Stimulated activated CD8-positive, alpha-beta memory T cell treated with anti-CD3 and anti-CD28 coated beads, Interleukin-4, amount 100 ng/mL, for 24 hours (primary cell): ENCODE measurements at regions not wholly inside any gene's neighbourhood (a gene's known extent, or its start where the extent isn't known, plus 50 kb on each side); places are given as distances from the start of the nearest gene placed in this dataset.
"Not testable (repeated sequence)": the region's sequence is repeated elsewhere in the genome, so short reads cannot be mapped to it uniquely, and the experiment has no call there.

Experiments used
- DNase-seq: peaks from one replicate; pipeline ENCODE4 v3.0.0-alpha.2; 2020; ENCODE audit warnings: low read depth

- no peak for DNase-seq
These were observed 301.8 kb upstream of the MGMT start for GRCh38 chr10:129165076-129165720.

- no peak for DNase-seq
These were observed 301.3 kb upstream of the MGMT start for GRCh38 chr10:129165770-129166169.

- no peak for DNase-seq
These were observed 298.4 kb upstream of the MGMT start for GRCh38 chr10:129168660-129169059.

- DNase-seq: no peak
These were observed 297.9 kb upstream of the MGMT start for GRCh38 chr10:129169115-129169514.

GRCh38 chr10:129170812-129171211, 296.2 kb upstream of the MGMT start:
- no peak for DNase-seq

GRCh38 chr10:129171812-129172211, 295.2 kb upstream of the MGMT start:
- DNase-seq: no peak

- no peak for DNase-seq
These were observed 292.6 kb upstream of the MGMT start for GRCh38 chr10:129174232-129175014.

- no peak for DNase-seq
These were observed 287.6 kb upstream of the MGMT start for GRCh38 chr10:129179245-129179971.

- no peak for DNase-seq
These were observed 286.9 kb upstream of the MGMT start for GRCh38 chr10:129179972-129180678.

- DNase-seq: no peak
These were observed 282.8 kb upstream of the MGMT start for GRCh38 chr10:129184196-129184595.

GRCh38 chr10:129187331-129187730, 279.7 kb upstream of the MGMT start:
- DNase-seq: no peak

GRCh38 chr10:129191797-129192196, 275.2 kb upstream of the MGMT start:
- no peak for DNase-seq

GRCh38 chr10:129192344-129193128, 274.5 kb upstream of the MGMT start:
- DNase-seq: no peak

GRCh38 chr10:129193148-129193547, 273.9 kb upstream of the MGMT start:
- no peak for DNase-seq

- DNase-seq: no peak
These were observed 272.7 kb upstream of the MGMT start for GRCh38 chr10:129194181-129194870.

- no peak for DNase-seq
These were observed 267.2 kb upstream of the MGMT start for GRCh38 chr10:129199826-129200225.

- DNase-seq: no peak
These were observed 263.2 kb upstream of the MGMT start for GRCh38 chr10:129203819-129204218.

- no peak for DNase-seq
These were observed 259.7 kb upstream of the MGMT start for GRCh38 chr10:129207297-129207696.

- no peak for DNase-seq
These were observed 256.2 kb upstream of the MGMT start for GRCh38 chr10:129210876-129211275.

- no peak for DNase-seq
These were observed 253.8 kb upstream of the MGMT start for GRCh38 chr10:129213256-129213655.

- not testable (repeated sequence) for DNase-seq
These were observed 253.0 kb upstream of the MGMT start for GRCh38 chr10:129213996-129214395.
